NCI-H446 (cell line): ENCODE measurements at regions not wholly inside any gene's neighbourhood (a gene's known extent, or its start where the extent isn't known, plus 50 kb on each side); places are given as distances from the start of the nearest gene placed in this dataset.
A peak's percentile ranks its signal among the peaks of the same experiment; 100 is the strongest.

ENCODE experiments used
- DNase-seq, 2 experiments: peaks; one replicate each; lab custom pipeline; 2025; lab: John Stamatoyannopoulos, UW

- no peak for DNase-seq
These were observed 409.0 kb upstream of the POU3F3 start for GRCh38 chr2:104444889-104445288.

DNA sequence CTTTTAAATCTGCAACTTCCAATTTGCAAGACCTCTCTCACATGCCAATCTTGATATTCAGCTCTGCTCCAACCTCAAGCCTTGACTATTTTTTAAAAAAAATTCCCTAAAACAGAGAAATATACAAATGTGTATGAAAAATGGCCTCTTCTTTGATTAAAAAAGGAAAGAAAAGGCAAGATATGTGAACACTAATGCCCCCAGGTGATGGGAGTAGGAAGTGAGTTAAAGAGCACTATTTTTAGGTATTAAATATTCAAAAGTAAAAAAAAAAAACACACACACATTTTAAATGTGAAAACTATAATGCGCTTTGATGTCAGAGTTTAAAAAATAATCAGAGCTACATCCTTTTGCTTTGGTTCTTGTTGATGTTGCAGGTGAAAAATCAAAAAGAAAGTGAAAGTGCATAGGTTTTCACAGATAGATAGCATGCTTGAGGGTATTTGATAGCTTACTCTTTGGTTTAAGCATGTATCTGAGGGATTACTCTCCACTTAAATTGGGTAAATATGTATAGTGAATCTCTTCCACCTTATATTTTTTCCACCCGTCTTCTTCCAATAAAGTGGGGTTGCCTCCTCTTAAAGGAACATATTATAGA is 406.0 kb upstream of the POU3F3 start:
- DNase-seq = peak in 1 of 2 experiments; percentile 3

DNA sequence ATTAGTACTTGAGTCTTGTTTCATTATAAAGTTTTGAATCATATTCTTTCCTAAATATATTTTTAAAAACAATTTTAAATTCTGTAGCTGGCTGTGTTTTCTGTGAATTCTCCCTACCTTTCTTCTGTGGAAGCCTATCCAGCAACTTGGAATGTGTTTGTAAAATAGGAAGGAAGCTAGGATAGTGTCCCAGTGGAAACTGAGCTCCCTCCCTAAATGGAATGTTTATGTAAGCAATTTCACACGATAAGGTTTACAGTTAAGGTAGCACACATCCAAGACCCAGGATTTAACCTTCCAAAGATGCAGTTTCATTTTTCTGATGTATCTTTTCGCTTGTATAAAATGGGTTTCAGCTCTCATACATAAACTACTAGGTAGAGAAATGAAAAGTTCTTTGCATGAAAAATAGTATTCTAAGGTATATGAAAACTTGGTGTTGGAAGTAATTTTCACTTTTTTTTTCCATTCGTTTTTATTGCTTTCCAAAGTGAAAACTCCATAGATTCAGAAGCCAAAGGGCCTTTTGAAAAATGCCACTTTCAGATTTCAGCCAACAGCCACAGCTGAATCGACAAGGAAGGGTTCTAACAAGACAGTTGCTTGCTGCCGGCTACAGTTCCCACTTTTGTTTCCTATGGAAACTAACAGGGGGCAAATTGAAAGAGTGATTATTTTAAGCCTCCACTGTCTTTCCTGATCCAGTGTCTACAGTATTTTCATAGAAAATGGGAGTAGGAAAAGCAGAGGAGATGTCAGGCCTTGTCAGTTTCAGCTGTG is 405.1 kb upstream of the POU3F3 start:
- DNase-seq = no peak

DNA sequence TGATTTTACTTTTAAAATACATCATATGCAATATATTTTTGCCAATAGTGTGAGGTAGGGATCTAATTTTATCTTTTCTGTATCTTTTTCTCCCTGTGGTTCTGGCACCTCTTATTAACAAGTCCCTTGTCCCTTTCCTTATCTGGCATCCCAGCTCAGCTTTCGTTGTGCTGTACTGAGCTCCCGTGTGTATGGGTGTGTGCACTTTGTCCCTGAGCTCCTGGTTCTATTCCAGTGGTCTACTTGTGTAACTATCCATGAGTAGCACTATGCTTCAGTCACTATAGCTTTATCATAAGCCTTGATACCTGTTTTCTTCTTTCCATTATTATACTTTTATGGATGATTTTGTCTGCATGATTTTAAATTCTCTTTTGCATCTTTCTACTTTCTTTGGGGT is 401.4 kb upstream of the POU3F3 start:
- no peak for DNase-seq

DNA sequence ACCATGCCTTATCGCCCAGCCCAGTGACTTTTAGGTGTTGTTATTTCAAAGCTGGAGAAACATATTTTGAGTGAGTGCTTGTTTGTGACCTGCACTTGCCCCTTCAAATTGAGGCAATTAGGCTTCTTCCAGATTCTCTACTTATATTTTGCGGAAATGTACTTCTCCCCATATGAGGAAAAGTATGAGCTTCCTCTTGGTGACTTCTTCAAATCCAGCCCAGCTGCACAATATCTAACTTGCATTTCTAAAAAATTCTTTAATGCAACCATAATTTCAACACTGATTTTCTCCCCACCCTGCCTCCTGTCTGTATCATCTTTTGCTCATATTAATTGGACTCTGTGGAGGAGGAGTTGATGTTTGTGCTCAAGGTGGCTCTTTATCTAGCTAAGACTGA is 391.2 kb upstream of the POU3F3 start:
- no peak for DNase-seq

- DNase-seq = no peak
These were observed 387.9 kb upstream of the POU3F3 start for GRCh38 chr2:104465981-104466380.

GRCh38 chr2:104468846-104469245 is 385.1 kb upstream of the POU3F3 start:
- DNase-seq = no peak

GRCh38 chr2:104472076-104472475 is 381.8 kb upstream of the POU3F3 start:
- DNase-seq = no peak

- DNase-seq = no peak
These were observed 380.4 kb upstream of the POU3F3 start for GRCh38 chr2:104473546-104473945.

GRCh38 chr2:104474716-104475115 is 379.2 kb upstream of the POU3F3 start:
- DNase-seq = no peak

- DNase-seq = no peak
These were observed 377.8 kb upstream of the POU3F3 start for GRCh38 chr2:104476075-104476474.

GRCh38 chr2:104476563-104476988 is 377.3 kb upstream of the POU3F3 start:
- no peak for DNase-seq

DNA sequence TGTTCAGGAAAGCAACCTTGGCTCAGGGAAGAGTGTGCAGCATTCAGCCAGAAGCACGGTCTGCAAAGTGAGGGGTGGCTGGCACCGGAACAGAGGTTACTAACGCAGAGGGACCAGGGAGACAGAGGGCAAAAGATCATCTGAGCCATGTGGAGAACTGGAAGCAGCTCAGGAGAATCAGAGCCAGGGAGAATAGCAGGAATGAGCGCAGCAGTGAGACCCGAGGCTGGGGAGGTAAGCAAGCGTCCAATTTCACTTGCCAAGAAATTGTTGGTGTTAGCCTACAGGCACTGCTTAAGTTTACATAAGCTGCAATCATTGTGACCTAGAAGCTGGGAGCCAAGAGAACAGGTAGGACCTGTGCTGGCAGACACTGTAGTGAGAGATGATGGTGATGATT is 372.6 kb upstream of the POU3F3 start:
- DNase-seq = no peak

DNA sequence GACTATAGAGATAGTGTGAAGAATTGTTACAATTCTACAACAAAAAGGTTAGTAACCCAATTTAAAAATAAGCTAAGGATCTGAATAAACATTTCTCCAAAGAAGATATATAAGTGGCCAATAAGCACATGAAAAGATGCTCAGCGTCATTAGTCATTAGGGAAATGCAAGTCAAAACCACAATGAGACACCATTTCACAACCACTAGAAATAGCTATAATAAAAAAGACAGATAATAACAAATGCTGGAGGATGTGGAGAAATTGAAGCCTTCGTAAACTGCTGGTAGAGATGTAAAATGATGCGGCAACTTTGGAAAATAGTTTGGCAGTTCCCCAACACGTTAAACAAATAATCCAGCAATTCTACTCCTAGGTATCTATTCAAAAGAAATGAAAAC is 366.5 kb upstream of the POU3F3 start:
- DNase-seq = no peak

DNA sequence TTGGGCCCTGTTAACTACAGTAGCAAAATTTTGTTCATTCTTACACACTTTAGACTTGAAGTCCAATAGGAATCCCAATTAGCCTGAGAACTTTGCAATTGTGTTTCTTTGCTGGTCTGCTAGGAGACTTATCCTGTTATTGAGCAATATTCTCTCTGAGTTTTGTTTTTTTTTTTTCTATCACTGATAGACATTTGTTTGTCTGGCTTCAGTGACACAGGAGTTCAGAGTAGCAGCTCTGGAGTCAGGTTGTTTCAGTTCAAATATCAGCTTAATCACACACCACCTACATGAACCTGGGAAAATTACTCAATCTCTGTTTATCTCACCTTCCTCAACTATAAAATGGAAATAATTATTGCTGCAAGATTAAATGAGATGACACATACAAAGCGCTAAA is 360.2 kb upstream of the POU3F3 start:
- DNase-seq = no peak

DNA sequence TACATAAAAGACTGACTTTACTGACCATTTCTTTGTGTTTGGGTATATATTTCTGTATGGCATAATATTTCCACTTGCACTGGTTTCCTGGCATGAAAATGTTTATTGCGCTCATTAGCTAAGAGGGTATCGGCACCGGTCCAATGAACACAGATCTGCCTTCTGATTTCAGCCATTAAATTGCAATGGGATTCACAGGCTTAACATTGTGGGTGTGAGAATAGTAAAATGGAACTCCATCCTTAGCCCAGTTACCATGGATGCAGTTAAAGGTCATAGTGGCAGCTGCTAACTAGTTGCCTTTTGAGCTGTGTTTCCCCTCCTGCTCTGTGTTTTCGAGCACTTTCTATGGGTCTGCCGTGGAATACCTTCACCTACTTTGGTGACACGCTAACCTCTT is 352.6 kb upstream of the POU3F3 start:
- no peak for DNase-seq

DNA sequence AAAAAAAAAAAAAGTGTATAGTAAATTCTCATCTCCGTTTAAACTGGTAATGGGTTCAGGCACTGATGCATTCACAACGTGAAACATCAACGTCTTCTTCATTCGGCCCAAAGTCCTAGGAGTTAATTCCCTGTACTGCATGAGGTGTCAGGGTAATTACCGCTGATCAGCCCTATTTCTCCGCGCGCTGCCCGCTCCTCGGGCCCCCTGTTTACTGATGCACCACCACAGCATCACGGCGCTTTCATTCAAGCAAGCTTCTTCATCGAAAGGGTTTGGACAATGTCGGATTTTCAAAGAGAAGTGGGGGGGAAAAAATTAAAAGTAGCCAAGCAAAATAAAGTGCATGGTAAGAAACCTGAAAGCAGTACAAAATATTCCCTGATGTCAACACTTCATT is 352.0 kb upstream of the POU3F3 start:
- no peak for DNase-seq

GRCh38 chr2:104502901-104503300 is 351.0 kb upstream of the POU3F3 start:
- DNase-seq = no peak

DNA sequence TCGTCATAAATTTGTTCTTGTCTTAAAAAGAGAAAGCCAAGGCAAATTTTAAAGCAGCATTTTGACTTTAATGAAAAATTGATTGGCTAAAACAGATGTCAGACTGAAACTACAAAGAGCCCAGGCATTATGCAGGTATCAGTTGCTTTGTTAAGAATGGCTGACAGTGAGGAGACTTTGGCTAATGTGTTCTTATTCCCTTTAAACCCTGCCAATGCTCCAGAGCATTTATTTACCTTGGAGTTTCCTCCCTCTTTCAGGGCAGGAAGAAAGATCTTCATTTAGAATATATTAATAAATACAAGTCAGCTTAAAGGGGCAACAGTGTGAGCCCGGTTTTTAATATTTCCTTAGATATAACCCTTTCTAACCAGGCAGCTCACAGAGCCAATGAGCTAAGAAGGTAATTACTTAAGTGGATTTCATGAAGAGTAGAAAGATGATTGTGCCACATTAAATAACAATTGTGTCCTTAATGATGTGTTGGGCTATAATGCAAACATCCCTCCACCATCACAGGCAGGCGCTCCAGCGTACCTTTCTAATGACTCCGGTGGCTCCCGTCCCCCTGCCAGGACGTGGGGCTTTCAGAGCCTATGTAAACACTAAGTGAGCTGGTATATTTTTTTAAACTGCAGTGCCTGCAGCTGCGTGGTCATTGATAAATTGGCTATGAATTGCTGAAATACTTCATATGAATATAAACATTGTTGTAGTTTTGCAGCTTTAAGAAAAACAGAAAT is 349.4 kb upstream of the POU3F3 start:
- DNase-seq = no peak

- no peak for DNase-seq
These were observed 335.7 kb upstream of the POU3F3 start for GRCh38 chr2:104518256-104518655.

- DNase-seq = no peak
These were observed 332.7 kb upstream of the POU3F3 start for GRCh38 chr2:104521247-104521646.

DNA sequence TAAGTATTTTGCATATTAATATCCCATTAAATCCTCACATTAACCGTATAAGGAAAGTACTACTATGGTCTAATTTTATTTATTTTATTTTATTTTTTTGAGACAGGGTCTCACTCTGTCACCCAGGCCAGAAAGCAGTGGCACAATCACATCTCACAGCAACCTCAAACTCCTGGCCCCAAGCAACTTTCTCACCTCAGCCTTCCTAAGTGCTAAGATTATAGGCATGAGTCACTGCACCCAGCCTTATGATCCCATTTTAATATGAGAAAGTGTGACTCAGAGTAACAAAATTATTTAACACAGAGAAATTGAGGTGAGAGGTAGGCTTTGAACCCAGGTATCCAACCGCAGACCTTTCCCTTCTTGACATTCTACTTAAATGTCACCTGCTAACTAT is 330.0 kb upstream of the POU3F3 start:
- DNase-seq = no peak

DNA sequence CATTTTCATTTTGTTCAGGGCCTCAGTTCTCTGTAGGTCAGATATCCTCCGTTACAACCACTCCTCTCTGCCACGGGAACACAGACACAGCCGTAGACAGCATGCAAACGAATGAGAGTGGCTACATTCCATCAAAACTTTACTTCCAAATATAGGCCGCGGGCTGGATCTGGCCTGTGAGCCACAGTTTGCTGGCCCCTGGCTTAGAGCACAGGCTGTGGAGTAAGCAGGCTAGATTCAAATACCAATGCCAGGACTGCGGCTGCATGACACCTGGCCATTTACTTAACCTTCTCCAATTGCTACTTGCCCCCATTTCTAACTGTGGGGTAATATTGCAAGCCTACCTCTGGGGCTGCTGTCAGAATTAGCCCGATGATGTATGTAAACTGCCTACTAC is 325.8 kb upstream of the POU3F3 start:
- no peak for DNase-seq
